ENCODE measurements at regions not wholly inside any gene's neighbourhood (a gene's known extent, or its start where the extent isn't known, plus 50 kb on each side); places are given as distances from the start of the nearest gene placed in this dataset.

- BruUV-seq (replicated peaks), result no TSS peak
- no peak overlapping the region for H3K4me3 ChIP-seq (ENCODE audit: low read depth, low read length, poor library complexity, severe bottlenecking)
- CTCF ChIA-PET (ENCODE audit: unreplicated experiment), result no interaction called here
Measured at GRCh38 chr15:39144613-39145499, 436.0 kb upstream of the THBS1 start.

GRCh38 chr15:39145854-39146625 lies 434.8 kb upstream of the THBS1 start:
- DNase-seq (ENCODE audit: low spot score), result no peak
- ChIA-PET CTCF (ENCODE audit: unreplicated experiment) (no interaction called here), POLR2A (no interaction called here)
- H3K4me2 ChIP-seq (ENCODE audit: low read length), result no peak overlapping the region
- no peaks in the 10 kb centered on the region for H3K36me3 ChIP-seq (ENCODE audit: insufficient read depth, low read length)
- no peak overlapping the region for H3K4me3 ChIP-seq (ENCODE audit: low read depth, low read length, poor library complexity, severe bottlenecking)
- intact Hi-C loops (cut with micrococcal nuclease; ENCODE audit: unreplicated experiment), result no loop called here
- H4K20me1 ChIP-seq (ENCODE audit: insufficient read depth, low read length), result no peaks in the 10 kb centered on the region
- no peaks in the 10 kb centered on the region for H3K9me2 ChIP-seq (ENCODE audit: insufficient read depth, low read length)
- no peaks in the 10 kb centered on the region for H3K79me2 ChIP-seq (ENCODE audit: insufficient read depth, low read depth, low read length)
- H3K4me1 ChIP-seq (ENCODE audit: insufficient read depth, low read length, poor library complexity, severe bottlenecking), result no peaks in the 10 kb centered on the region
- no TSS peak for BruUV-seq (replicated peaks)
- no peak overlapping the region for H3K27ac ChIP-seq (ENCODE audit: low read depth, low read length, poor library complexity, severe bottlenecking)
- TF ChIP-seq CTCF (conservative IDR thresholded peaks at IDR 0.05; ENCODE audit: low read length) (no peak), EZH2phosphoT487 (IDR thresholded peaks at IDR 0.05; ENCODE audit: borderline replicate concordance, low read depth, low read length) (no peak)
- H2AFZ ChIP-seq (ENCODE audit: low read length), result no peak overlapping the region
- H3K9me3 ChIP-seq (ENCODE audit: low read length), result no peaks in the 10 kb centered on the region

More at GRCh38 chr15:39144613-39145499, 436.0 kb upstream of the THBS1 start:
- no peaks in the 10 kb centered on the region for H3K36me3 ChIP-seq (ENCODE audit: insufficient read depth, low read length)
- intact Hi-C loops (cut with micrococcal nuclease; ENCODE audit: unreplicated experiment), result no loop called here
- TF ChIP-seq EZH2phosphoT487 (IDR thresholded peaks at IDR 0.05; ENCODE audit: borderline replicate concordance, low read depth, low read length) (no peak), CTCF (conservative IDR thresholded peaks at IDR 0.05; ENCODE audit: low read length) (no peak)
- DNase-seq (ENCODE audit: low spot score), result no peak
- no peaks in the 10 kb centered on the region for H3K4me1 ChIP-seq (ENCODE audit: insufficient read depth, low read length, poor library complexity, severe bottlenecking)
- H4K20me1 ChIP-seq (ENCODE audit: insufficient read depth, low read length), result no peaks in the 10 kb centered on the region
- no peaks in the 10 kb centered on the region for H3K9me3 ChIP-seq (ENCODE audit: low read length)
- H3K79me2 ChIP-seq (ENCODE audit: insufficient read depth, low read depth, low read length), result no peaks in the 10 kb centered on the region
- POLR2A ChIA-PET, result no interaction called here
- no peak overlapping the region for H3K4me2 ChIP-seq (ENCODE audit: low read length)
- no peaks in the 10 kb centered on the region for H3K9me2 ChIP-seq (ENCODE audit: insufficient read depth, low read length)
- no peak overlapping the region for H2AFZ ChIP-seq (ENCODE audit: low read length)
- H3K27ac ChIP-seq (ENCODE audit: low read depth, low read length, poor library complexity, severe bottlenecking), result no peak overlapping the region

All from OCI-LY7 (cell line).